ENCODE measurements at regions not wholly inside any gene's neighbourhood (a gene's known extent, or its start where the extent isn't known, plus 50 kb on each side); places are given as distances from the start of the nearest gene placed in this dataset.

- Histone ChIP-seq H3K4me1 (ENCODE audit: insufficient read depth, low read length) (no peaks in the 10 kb centered on the region), H3K9ac (ENCODE audit: low read length) (no peak overlapping the region), H3K27ac (ENCODE audit: low read depth, low read length) (no peak overlapping the region), H3K27me3 (ENCODE audit: insufficient read depth, low read length) (no peaks in the 10 kb centered on the region), H3K4me2 (ENCODE audit: low read length) (no peak overlapping the region), H2AFZ (ENCODE audit: low read depth, low read length) (no peak overlapping the region), H3K79me2 (ENCODE audit: insufficient read depth, low read length) (no peaks in the 10 kb centered on the region), H3K9me3 (ENCODE audit: insufficient read depth, low read depth, low read length) (no peaks in the 10 kb centered on the region), H4K20me1 (ENCODE audit: insufficient read depth, low read length) (no peaks in the 10 kb centered on the region), H3K36me3 (ENCODE audit: insufficient read depth, low read length) (no peaks in the 10 kb centered on the region), H3K4me3 (ENCODE audit: insufficient read depth, low read depth, low read length) (no peak overlapping the region)
- H3K27ac Mint-ChIP-seq (ENCODE audit: unreplicated experiment) = no peak overlapping the region
- no peaks in the 10 kb centered on the region for H3K36me3 Mint-ChIP-seq (ENCODE audit: low read depth, unreplicated experiment)
- no peaks in the 10 kb centered on the region for H3K9me3 Mint-ChIP-seq (ENCODE audit: unreplicated experiment)
- TF ChIP-seq CTCF (IDR thresholded peaks at IDR 0.05; ENCODE audit: insufficient read depth, low read depth, low read length) (no peak), EZH2 (IDR thresholded peaks at IDR 0.05; ENCODE audit: insufficient read depth, low read length) (no peak)
- H3K4me1 Mint-ChIP-seq (ENCODE audit: low read depth, unreplicated experiment) = no peaks in the 10 kb centered on the region
- no peaks in the 10 kb centered on the region for H3K27me3 Mint-ChIP-seq (ENCODE audit: low read depth, unreplicated experiment)
- no peak for FAIRE-seq
- H3K4me3 Mint-ChIP-seq (ENCODE audit: unreplicated experiment) = no peak overlapping the region
- DNase-seq (ENCODE audit: low read depth) = no peak
Observed at GRCh38 chr2:154537843-154538450, 160.5 kb upstream of the KCNJ3 start.

- Histone ChIP-seq H3K4me3 (ENCODE audit: insufficient read depth, low read depth, low read length) (no peak overlapping the region), H3K36me3 (ENCODE audit: insufficient read depth, low read length) (no peaks in the 10 kb centered on the region), H3K27me3 (ENCODE audit: insufficient read depth, low read length) (no peaks in the 10 kb centered on the region), H3K79me2 (ENCODE audit: insufficient read depth, low read length) (no peaks in the 10 kb centered on the region), H2AFZ (ENCODE audit: low read depth, low read length) (no peak overlapping the region), H3K9me3 (ENCODE audit: insufficient read depth, low read depth, low read length) (no peaks in the 10 kb centered on the region), H3K9ac (ENCODE audit: low read length) (no peak overlapping the region), H3K4me2 (ENCODE audit: low read length) (no peak overlapping the region), H3K4me1 (ENCODE audit: insufficient read depth, low read length) (no peaks in the 10 kb centered on the region), H3K27ac (ENCODE audit: low read depth, low read length) (no peak overlapping the region), H4K20me1 (ENCODE audit: insufficient read depth, low read length) (no peaks in the 10 kb centered on the region)
- no peaks in the 10 kb centered on the region for H3K27me3 Mint-ChIP-seq (ENCODE audit: low read depth, unreplicated experiment)
- H3K4me1 Mint-ChIP-seq (ENCODE audit: low read depth, unreplicated experiment) = no peaks in the 10 kb centered on the region
- H3K4me3 Mint-ChIP-seq (ENCODE audit: unreplicated experiment) = no peak overlapping the region
- H3K27ac Mint-ChIP-seq (ENCODE audit: unreplicated experiment) = no peak overlapping the region
- TF ChIP-seq EZH2 (IDR thresholded peaks at IDR 0.05; ENCODE audit: insufficient read depth, low read length) (no peak), CTCF (IDR thresholded peaks at IDR 0.05; ENCODE audit: insufficient read depth, low read depth, low read length) (no peak)
- FAIRE-seq (no peak), DNase-seq (ENCODE audit: low read depth) (no peak)
- H3K36me3 Mint-ChIP-seq (ENCODE audit: low read depth, unreplicated experiment) = no peaks in the 10 kb centered on the region
- peaks cover 14% of the 10 kb centered on the region for H3K9me3 Mint-ChIP-seq (ENCODE audit: unreplicated experiment)
Observed at GRCh38 chr2:154546341-154546740, 152.2 kb upstream of the KCNJ3 start.

- Histone ChIP-seq H3K4me2 (ENCODE audit: low read length) (no peak overlapping the region), H3K27me3 (ENCODE audit: insufficient read depth, low read length) (no peaks in the 10 kb centered on the region), H3K4me3 (ENCODE audit: insufficient read depth, low read depth, low read length) (no peak overlapping the region), H3K9me3 (ENCODE audit: insufficient read depth, low read depth, low read length) (no peaks in the 10 kb centered on the region), H3K36me3 (ENCODE audit: insufficient read depth, low read length) (no peaks in the 10 kb centered on the region), H3K4me1 (ENCODE audit: insufficient read depth, low read length) (no peaks in the 10 kb centered on the region), H3K79me2 (ENCODE audit: insufficient read depth, low read length) (no peaks in the 10 kb centered on the region), H3K27ac (ENCODE audit: low read depth, low read length) (no peak overlapping the region), H3K9ac (ENCODE audit: low read length) (no peak overlapping the region), H4K20me1 (ENCODE audit: insufficient read depth, low read length) (no peaks in the 10 kb centered on the region), H2AFZ (ENCODE audit: low read depth, low read length) (no peak overlapping the region)
- Mint-ChIP-seq H3K27ac (ENCODE audit: unreplicated experiment) (no peak overlapping the region), H3K36me3 (ENCODE audit: low read depth, unreplicated experiment) (no peaks in the 10 kb centered on the region), H3K4me3 (ENCODE audit: unreplicated experiment) (no peak overlapping the region), H3K27me3 (ENCODE audit: low read depth, unreplicated experiment) (no peaks in the 10 kb centered on the region), H3K9me3 (ENCODE audit: unreplicated experiment) (peaks cover 14% of the 10 kb centered on the region), H3K4me1 (ENCODE audit: low read depth, unreplicated experiment) (no peaks in the 10 kb centered on the region)
- FAIRE-seq (no peak), DNase-seq (ENCODE audit: low read depth) (no peak)
- TF ChIP-seq EZH2 (IDR thresholded peaks at IDR 0.05; ENCODE audit: insufficient read depth, low read length) (no peak), CTCF (IDR thresholded peaks at IDR 0.05; ENCODE audit: insufficient read depth, low read depth, low read length) (no peak)
Observed at GRCh38 chr2:154549869-154550268, 148.6 kb upstream of the KCNJ3 start.
